ENCODE measurements at regions not wholly inside any gene's neighbourhood (a gene's known extent, or its start where the extent isn't known, plus 50 kb on each side); places are given as distances from the start of the nearest gene placed in this dataset.

GRCh38 chr21:40990366-40990765, 143.4 kb upstream of the DSCAM start:
- Mint-ChIP-seq H3K36me3 (ENCODE audit: unreplicated experiment) (no peaks in the 10 kb centered on the region), H3K27ac (ENCODE audit: unreplicated experiment) (no peak overlapping the region), H3K27me3 (ENCODE audit: unreplicated experiment) (no peaks in the 10 kb centered on the region), H3K4me1 (ENCODE audit: unreplicated experiment) (no peaks in the 10 kb centered on the region), H3K9me3 (ENCODE audit: unreplicated experiment) (peaks cover 13% of the 10 kb centered on the region), H3K4me3 (ENCODE audit: unreplicated experiment) (no peak overlapping the region)
- no peak for DNase-seq (ENCODE audit: extremely low spot score, unreplicated experiment)
- TF ChIP-seq CTCF (IDR thresholded peaks at IDR 0.05), result no peak

- Mint-ChIP-seq H3K36me3 (ENCODE audit: unreplicated experiment) (no peaks in the 10 kb centered on the region), H3K4me1 (ENCODE audit: unreplicated experiment) (no peaks in the 10 kb centered on the region), H3K27ac (ENCODE audit: unreplicated experiment) (no peak overlapping the region), H3K27me3 (ENCODE audit: unreplicated experiment) (no peaks in the 10 kb centered on the region), H3K4me3 (ENCODE audit: unreplicated experiment) (no peak overlapping the region), H3K9me3 (ENCODE audit: unreplicated experiment) (peaks cover 34% of the 10 kb centered on the region)
- TF ChIP-seq CTCF (IDR thresholded peaks at IDR 0.05), result no peak
- no peak for DNase-seq (ENCODE audit: extremely low spot score, unreplicated experiment)
Measured at GRCh38 chr21:40997831-40998230, 150.9 kb upstream of the DSCAM start.

- DNase-seq (ENCODE audit: extremely low spot score, unreplicated experiment), result no peak
- TF ChIP-seq CTCF (IDR thresholded peaks at IDR 0.05), result no peak
- Mint-ChIP-seq H3K27me3 (ENCODE audit: unreplicated experiment) (no peaks in the 10 kb centered on the region), H3K36me3 (ENCODE audit: unreplicated experiment) (no peaks in the 10 kb centered on the region), H3K4me1 (ENCODE audit: unreplicated experiment) (no peaks in the 10 kb centered on the region), H3K9me3 (ENCODE audit: unreplicated experiment) (peaks cover 46% of the 10 kb centered on the region), H3K27ac (ENCODE audit: unreplicated experiment) (no peak overlapping the region), H3K4me3 (ENCODE audit: unreplicated experiment) (no peak overlapping the region)
Measured at GRCh38 chr21:41000838-41001237, 153.9 kb upstream of the DSCAM start.

DNA sequence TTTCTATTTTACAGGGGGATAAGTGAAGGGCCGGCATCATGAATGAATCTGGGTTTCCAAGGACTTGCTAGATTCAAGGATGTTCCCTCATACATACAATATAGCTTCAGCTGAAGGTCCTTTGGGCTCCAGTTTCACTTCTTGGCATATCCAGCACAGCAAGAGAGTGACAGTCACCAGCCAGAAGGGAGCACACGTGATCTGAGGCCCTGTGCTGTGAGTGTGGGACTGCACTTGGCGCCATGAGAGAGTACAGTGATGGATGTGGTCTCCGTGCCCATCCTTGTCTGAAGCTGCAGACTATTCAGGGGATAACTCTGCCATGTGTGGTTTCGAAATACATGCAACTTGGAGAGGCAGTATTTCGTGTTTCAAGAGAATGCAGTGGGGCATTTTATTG, 159.7 kb upstream of the DSCAM start:
- Mint-ChIP-seq H3K4me3 (ENCODE audit: unreplicated experiment) (no peak overlapping the region), H3K27me3 (ENCODE audit: unreplicated experiment) (no peaks in the 10 kb centered on the region), H3K4me1 (ENCODE audit: unreplicated experiment) (no peaks in the 10 kb centered on the region), H3K9me3 (ENCODE audit: unreplicated experiment) (peaks cover 49% of the 10 kb centered on the region), H3K27ac (ENCODE audit: unreplicated experiment) (no peak overlapping the region), H3K36me3 (ENCODE audit: unreplicated experiment) (no peaks in the 10 kb centered on the region)
- TF ChIP-seq CTCF (IDR thresholded peaks at IDR 0.05), result no peak
- no peak for DNase-seq (ENCODE audit: extremely low spot score, unreplicated experiment)

GRCh38 chr21:41008351-41008750, 159.6 kb upstream of the BACE2 start:
- no peak for DNase-seq (ENCODE audit: extremely low spot score, unreplicated experiment)
- TF ChIP-seq CTCF (IDR thresholded peaks at IDR 0.05), result no peak
- no peaks in the 10 kb centered on the region for H3K36me3 Mint-ChIP-seq (ENCODE audit: unreplicated experiment)
- H3K9me3 Mint-ChIP-seq (ENCODE audit: unreplicated experiment), result peaks cover 49% of the 10 kb centered on the region
- H3K27me3 Mint-ChIP-seq (ENCODE audit: unreplicated experiment), result no peaks in the 10 kb centered on the region
- H3K4me1 Mint-ChIP-seq (ENCODE audit: unreplicated experiment), result no peaks in the 10 kb centered on the region
- no peak overlapping the region for H3K4me3 Mint-ChIP-seq (ENCODE audit: unreplicated experiment)
- H3K27ac Mint-ChIP-seq (ENCODE audit: unreplicated experiment), result no peak overlapping the region

All from osteocyte (in vitro differentiated cells).